ENCODE measurements at regions not wholly inside any gene's neighbourhood (a gene's known extent, or its start where the extent isn't known, plus 50 kb on each side); places are given as distances from the start of the nearest gene placed in this dataset.
"Not testable (repeated sequence)": the region's sequence is repeated elsewhere in the genome, so short reads cannot be mapped to it uniquely, and the experiment has no call there.

DNA sequence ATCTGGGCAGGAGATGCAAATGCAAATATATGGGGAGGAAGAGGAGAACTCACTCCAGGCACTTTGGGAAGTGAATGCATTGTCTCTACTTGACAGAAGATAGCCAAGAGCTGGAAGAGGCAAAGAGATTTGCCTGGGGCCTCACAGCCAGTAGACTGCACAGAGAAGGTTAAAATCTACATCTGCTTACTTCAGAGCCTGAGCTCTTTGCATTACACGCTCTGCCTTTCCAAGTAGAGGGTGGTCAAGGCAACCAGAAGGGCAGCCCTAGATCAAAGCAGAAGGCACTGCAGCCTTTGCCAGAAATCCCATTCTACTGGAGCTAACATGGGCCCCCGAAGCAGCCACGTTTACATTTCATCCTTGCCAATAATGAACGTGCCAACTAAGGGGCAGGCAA is 407.2 kb upstream of the CCL2 start:
- no peak for DNase-seq (ENCODE audit: low spot score)

DNA sequence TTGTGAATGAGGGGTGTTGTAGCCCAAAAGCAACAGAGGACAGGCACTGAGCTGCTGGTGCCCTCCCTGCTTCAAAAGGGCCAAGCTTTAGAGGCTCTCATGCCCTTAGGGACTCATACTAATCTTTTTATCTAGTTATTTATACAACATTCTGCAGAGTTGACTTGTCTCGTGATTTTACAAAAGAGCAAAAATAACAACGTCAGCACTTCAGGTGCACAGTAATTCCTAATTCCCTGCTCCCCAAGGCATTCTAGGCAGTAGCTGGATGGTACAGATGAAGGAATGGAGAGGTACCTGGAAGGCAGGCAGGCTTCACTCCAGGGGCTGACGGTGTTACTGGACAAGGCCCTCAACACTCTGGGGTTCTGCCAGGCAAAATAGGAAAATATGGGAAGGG is 406.7 kb upstream of the CCL2 start:
- DNase-seq (ENCODE audit: low spot score) = no peak

DNA sequence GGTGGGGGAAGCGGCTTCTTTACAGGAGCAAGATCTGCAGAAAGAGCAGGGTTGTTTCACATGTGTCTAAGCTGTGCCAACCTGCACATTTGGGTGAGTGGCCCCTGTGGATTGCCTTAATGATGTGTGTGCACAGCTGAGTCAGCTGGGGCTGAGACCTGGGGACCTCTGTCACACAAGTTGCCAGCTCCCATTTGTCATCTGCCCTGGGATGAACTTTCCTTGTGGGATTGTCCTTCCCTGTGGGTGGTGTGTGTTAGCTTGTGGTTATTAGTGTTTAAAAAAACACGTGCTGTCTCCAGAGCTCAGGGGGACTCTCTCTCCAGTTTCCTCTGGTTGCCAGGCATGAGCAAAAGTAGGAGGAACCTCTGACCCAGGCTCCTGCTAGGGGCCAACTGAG is 400.5 kb upstream of the CCL2 start:
- no peak for DNase-seq (ENCODE audit: low spot score)

DNA sequence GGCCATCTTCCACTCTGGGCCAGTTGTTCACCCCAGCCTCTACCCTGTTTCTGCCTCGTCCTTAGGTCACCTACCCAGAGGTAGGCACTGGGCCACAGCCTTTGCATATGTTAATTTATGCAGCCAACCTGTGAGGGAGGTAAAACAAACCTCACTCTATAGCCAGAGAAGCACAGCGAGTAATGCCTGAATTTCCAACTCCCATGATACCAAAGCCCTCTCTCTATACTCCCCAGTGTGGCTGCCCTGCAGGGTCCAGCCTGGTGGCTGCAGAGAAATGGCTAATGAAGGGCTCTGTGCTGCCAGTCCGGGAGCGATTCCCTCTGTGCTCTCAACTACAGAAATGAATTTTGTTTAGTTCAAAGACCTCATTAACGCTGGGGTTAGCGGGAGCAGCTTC is 397.0 kb upstream of the CCL2 start:
- DNase-seq (ENCODE audit: low spot score) = no peak

DNA sequence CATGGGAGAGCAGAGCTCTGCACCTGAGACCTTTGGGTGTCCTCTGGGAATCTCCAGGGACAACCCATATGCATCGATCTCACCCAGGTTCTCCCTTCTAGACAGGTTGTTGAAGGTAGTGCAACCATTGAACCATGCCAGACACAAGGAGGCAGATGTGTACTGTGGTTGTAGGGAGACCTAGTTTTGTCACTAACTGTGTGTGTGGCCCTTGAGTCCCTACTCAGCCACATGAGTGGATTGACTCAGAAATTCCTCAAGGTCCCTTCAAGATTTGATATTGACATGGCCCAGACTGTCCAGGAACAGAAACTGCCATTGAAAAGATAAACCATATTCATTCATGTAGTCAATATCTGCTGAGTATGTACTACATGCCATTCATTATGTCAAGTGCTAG is 396.4 kb upstream of the CCL2 start:
- DNase-seq (ENCODE audit: low spot score) = no peak

DNA sequence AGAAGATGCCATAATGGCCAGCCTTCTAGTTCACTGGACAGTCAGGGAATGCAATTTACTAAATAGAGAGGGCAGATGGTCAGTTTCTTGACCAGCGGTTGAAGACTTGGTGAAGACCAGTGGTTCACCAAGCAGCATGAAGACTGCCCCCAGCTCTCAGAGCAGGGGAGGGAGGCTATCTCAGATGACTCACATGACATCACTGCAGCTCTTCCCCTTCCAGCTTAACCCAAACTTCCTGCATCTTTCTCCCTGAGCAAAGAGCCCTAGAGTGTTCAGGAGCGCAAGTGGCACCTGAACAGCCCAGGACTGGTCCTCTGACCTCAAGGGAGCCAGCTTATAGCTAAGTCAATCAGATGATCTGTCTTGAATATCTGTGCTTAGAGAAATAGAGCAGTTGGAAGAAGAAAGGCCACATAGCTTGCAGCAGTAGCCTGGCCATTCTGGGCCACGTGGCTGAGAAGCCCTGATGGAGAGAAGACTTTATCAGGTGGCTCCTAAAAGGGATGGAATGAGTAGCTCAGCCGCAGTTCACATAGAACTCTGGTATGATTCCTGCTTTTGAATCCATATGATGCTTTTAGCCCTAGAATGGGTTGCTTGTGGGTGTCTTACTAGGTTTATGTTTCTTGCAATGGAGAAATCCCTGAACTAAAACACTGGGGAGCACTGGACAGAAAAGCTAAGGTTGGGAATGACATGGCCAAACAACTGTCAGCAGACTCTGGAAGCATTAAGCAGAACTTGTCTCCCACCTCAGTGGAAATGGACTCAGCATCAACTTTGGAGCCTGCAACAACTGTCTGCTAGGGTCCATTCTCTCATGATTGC is 392.1 kb upstream of the CCL2 start:
- no peak for DNase-seq (ENCODE audit: low spot score)

DNA sequence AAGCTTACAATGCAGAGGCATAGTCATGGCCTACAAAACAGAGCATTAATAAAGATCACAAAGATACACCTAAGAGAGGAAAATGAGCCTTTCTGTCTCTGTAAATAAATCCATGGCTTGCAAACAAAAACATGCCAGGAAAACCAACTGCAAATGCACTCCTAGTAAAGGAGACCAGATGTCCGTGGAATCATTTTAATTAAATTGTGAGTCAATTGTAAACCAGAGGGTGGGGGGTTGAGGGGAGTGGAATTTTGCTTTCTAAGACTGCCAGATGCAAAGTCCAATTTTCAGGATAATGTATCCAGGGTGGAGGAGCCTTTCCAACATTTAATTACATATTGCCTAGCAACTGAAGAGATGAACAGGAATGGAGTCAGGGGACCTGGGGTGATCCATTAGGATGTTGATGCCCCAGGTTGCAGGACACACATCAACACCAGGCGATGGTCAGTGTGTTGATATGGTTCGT is 390.3 kb upstream of the CCL2 start:
- no peak for DNase-seq (ENCODE audit: low spot score)

DNA sequence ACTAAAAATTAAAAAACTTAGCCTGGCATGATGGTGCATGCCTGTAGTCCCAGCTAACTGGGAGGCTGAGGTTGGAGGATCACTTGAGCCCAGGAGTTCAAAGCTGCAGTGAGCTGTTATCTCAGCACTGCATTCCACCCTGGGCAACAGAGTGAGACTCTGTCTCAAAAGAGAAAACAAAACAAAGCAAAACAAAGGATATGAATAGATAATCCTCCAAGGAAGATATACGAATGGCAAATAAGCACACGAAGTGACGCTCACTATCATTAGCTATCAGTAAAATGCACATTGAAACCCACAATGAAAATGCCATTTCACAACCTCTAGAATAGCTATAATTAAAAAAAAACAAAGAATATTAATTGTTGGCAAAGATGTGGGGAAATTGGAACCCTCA is 386.2 kb upstream of the CCL2 start:
- DNase-seq (ENCODE audit: low spot score) = no peak

DNA sequence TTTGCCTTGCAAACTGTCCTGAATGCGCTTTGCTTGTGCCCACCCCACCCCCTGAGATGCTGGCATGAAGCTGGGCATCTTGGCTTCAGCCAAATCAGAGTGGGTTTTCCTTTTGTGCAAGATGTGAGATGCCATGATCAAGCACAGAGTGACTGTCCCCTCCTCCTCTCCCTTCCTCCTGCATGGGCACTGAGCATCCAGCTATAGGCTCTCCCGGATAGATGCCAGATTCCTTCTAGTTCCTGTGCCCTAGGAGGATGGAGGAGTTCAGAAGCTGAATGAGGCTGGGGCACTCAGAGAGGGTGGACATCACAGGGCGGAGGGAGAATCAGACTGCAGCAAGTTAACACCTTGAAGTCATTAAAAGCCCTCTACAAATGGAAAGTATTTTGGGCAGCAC is 384.1 kb upstream of the CCL2 start:
- no peak for DNase-seq (ENCODE audit: low spot score)

DNA sequence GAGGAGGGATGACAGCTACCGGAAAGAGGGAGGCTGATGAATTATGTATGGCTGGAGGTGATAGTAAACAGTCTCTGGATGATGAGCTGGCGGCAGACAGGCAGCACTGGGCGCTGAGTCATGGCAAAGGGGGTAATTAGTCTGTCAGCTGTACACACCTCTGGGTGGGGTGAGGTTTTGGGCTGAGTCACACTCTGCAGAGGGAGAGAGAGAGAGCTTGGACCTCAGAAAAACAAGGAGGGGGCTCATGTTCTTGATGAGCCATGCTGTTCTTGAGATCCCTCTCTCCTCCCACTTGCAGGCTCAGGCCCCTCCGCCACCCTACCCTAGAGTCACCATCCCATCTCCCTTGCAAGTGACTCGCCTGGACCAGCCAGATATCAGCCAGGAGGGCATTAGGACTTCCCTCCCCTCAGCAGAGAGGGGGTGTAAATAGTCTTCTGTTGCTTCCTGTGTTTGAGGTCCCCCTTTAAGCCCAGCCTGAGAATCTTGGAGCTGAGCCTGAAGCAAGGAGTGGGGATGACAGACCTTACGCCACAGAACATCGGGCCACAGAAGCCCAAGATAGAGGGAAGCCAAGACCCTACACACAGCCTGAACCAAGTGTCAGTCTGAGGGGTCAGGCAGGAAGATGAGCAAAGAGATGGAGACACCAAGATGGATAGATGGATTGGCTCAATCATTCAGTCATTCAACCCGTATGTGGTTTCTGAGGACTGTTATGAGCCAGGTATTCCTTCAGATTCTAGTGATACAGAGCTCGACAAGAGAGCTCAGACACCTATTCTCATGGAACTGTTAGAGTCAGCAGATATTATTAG is 383.2 kb upstream of the CCL2 start:
- no peak for DNase-seq (ENCODE audit: low spot score)

DNA sequence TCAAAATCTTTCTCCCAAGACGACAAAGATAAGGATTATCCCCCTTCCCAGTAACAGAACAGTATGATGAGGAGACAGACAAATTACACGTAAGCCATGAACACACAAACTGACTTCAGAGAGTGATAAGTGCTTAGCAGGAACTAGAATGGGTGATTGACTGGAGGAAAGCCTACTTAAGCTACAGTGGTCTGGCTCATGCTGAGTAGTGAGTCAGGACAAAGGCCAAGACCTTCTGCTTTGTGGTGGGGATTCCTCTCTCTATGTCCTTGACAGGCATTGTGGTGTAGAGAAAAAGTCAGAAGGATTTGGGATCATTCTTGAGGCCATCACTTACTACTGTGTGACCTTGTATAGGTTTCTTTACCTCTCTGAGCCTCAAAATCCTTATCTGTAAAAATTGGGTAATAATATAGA is 381.9 kb upstream of the CCL2 start:
- DNase-seq (ENCODE audit: low spot score) = no peak

DNA sequence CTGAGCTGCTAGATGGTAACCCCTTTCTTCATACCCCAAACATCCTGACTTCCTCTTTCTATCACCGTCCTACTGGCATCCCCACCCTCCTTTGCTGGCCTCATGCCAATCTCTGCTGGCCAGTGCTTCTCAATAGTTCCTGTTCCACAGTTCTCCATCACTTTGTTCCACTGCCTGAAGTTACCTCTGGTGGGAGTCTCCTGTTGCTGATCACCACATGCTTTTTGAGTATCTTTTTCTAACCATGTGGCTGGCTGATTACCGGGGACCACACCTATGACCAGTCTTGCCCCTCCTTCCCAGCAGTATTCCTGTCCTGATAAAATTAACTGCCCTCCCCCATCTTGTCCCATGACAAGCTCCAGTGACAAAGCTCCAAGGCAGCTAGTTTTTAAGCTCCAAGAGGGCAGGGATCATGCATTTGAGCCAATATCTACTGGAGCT is 380.4 kb upstream of the CCL2 start:
- DNase-seq (ENCODE audit: low spot score) = no peak

DNA sequence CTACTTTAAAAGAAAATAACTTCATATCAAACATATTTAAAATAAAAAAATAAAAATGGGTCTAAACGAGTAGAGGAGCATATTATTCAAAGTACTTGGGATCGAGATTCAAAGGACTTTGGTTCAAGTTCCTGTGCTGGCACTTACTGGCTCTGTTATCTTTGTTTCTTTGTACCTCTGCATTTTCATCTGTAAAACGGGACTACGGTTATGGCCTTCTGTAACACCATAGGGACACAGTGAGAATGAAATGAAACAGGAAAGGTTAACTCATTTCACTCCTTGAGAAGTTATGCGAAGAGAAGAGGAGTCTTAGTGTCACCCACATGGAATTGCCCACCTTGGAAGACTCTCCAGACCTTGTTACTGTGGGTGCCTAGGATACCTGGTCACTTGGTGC is 379.1 kb upstream of the CCL2 start:
- DNase-seq (ENCODE audit: low spot score) = no peak

DNA sequence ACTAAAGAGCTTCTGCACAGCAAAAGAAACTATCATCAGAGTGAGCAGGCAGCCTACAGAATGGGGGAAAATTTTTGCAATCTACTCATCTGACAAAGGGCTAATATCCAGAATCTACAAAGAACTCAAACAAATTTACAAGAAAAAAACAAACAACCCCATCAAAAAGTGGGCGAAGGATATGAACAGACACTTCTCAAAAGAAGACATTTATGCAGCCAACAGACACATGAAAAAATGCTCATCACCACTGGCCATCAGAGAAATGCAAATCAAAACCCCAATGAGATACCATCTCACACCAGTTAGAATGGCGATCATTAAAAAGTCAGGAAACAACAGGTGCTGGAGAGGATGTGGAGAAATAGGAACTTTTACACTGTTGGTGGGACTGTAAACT is 372.8 kb upstream of the CCL2 start:
- DNase-seq (ENCODE audit: low spot score) = not testable (repeated sequence)

DNA sequence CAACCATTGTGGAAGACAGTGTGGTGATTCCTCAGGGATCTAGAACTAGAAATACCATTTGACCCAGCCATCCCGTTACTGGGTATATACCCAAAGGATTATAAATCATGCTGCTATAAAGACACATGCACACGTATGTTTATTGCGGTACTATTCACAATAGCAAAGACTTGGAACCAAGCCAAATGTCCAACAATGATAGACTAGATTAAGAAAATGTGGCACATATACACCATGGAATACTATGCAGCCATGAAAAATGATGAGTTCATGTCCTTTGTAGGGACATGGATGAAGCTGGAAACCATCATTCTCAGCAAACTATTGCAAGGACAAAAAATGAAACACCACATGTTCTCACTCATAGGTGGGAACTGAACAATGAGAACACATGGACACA is 372.4 kb upstream of the CCL2 start:
- DNase-seq (ENCODE audit: low spot score) = not testable (repeated sequence)

DNA sequence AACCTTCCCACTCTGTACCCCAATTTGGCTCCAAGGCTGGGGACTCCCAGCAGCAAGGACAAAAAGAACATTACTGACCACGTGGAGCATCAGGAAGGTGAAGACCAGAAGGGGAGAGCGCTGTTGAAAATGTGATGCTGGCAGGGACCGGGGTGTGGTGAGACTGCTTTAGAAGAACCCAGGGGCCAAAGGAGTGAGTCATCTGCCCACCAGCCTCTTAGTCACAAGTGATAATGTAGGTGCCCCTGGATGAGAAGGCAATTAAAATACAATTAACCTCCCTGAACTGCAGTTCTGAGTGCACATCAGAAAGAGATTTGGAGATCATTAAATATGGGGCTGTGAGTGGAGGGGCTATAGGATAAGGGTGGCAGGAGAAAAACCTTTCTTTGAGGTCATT is 366.6 kb upstream of the CCL2 start:
- DNase-seq (ENCODE audit: low spot score) = no peak

DNA sequence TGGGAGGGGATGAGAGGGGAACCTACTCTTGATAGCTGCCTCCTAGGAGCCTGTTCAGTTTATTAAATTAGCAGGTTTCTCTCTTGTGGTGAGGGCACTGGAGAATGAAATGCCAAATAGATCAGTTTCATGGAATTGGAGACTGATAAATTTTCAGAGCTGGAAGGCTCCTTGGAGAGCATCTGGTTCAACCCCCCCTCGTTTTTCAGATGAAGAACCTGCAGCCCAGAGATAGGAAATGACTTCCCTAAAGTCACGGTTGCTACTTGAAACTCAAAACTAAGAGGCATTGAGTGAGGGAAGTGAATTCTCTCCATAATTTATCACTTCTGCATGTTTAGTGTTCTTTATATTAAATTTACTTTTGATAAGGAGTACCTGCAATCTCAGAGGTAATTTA is 366.0 kb upstream of the CCL2 start:
- no peak for DNase-seq (ENCODE audit: low spot score)

DNA sequence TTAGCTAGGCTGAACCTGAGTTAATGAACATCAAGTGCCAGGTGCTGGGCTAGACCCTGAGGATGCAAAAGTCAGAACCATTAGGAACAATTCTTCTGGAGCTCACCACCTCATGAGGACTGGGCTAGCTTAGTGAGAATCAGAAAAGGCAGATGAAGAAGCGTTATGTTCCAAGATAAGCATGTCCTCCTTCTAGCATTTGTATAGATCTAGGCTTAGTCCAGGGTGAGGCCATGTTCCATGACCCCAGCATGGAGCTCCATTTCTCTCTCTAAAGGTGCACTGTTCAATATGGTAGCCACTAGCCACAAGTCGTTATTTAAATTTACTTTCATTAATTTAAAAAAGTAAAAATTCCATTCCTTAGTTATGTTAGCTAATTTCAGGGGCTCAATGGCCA is 365.3 kb upstream of the CCL2 start:
- no peak for DNase-seq (ENCODE audit: low spot score)

DNA sequence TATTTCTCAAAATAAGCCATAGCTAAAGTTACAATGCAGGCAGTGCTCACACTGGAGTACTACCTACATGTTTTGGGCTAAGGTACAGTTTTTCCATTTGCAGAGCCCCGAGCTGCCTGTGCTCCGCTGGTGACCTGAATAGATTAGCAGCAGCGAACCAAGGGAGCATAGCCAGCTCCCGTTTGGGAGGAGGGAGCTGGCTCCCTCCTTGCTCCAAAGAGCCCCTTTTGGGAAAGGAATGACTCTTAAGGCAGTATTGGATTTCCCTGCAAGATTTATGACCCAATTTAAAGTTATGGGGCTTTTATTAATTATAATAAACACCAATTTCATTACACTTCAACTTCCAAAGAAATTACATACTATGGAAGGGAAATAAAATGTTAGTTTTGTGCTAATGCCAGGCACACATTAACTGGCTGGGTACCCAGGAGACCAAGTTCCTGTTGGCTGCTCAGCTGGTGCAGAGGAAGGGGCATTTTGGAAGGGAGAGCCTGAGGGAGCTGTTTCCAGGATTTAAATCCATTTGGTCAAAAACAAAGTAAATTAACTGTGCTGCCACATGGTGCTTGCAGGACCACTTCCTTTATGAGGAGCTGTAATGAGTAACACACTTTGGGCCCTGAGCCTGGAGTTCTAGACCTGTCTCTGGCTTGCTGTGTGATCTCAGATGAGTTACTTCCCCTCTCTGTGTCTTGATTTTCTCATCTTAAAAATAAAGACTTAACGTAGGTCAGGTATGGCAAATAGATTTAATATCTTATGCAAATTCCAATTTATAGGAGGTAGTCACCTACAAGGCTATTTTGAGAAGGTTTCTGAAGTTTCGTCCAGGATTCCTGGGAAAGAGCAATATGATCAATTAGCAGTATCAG is 362.1 kb upstream of the CCL2 start:
- DNase-seq (ENCODE audit: low spot score) = no peak

DNA sequence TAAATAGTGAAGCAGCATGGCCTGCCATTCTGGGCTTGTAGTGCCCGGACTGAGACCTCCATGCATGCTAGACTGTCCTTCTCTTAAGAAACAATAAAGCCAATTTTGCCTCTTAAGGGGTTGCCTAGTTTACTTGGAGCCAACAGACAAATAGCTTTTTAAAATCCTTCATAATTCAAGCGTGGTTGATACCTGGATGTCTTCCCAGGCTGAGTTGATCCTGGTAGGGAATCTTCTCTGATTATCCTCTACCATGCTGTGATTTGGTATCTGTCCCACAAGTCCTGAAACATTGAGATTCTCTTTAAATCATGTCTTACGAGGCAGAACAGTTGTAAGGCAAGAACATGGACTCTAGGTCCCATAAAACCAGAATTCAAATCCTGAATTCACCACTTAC is 359.6 kb upstream of the CCL2 start:
- no peak for DNase-seq (ENCODE audit: low spot score)

DNA sequence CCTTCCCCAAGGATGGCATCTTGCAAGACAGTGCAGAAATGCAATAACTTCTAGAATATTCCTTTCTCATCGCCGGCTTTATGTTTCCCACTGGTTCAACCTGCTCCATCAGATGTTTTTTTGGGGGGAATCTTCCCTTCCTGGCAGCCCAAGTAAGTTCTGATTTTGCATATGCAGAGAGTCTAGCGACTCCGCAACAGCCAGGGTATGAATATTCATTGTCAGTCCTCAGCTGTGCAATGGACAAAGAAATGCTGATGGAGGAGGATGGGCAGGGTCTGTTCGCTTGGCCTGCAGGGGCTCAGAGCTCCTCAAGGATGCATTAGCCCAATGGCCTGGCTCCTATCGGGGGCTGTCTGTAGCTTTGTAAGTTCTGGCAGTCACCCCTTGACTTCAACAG is 358.8 kb upstream of the CCL2 start:
- DNase-seq (ENCODE audit: low spot score) = no peak

DNA sequence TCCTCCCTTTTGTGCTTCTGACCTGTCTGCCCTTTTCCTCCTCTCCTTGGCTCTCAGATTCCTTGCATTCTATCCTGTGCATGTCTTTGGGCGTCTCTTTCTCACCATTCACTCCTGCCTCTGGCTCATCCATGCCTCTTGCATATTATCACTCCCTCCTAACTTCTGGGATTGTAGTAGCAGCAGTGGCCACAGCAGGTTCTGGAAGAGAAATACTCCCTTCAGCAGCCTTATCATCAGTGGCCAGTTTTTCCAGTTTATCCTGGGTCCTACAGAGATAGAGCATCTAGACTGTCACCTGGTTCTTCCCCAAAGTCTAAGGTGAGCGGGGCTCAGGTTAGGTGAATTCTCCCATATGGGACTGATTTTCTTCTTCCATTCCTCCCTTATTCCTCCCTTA is 354.0 kb upstream of the CCL2 start:
- DNase-seq (ENCODE audit: low spot score) = no peak

Measured in left forelimb (tissue), 1 donor.